ENCODE measurements at regions not wholly inside any gene's neighbourhood (a gene's known extent, or its start where the extent isn't known, plus 50 kb on each side); places are given as distances from the start of the nearest gene placed in this dataset.

DNA sequence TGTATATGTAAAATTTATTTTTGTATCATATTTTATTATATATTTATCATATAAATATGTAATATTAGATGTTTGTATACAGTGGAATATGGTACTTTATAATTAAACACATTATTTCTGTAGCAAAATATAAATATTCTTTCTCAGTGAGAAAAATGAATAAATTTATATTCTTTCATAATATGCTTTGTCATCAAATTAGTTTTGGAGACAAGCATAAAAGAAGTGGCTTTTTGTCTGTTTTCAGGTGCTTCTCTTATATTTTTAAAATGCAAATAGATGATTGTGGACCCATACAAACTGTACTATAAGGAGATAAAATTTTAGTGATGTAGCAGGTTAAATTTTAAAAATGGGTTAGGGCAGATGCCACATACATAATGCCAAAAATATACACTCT, 222.4 kb upstream of the CNTN5 start:
- no peak for DNase-seq

DNA sequence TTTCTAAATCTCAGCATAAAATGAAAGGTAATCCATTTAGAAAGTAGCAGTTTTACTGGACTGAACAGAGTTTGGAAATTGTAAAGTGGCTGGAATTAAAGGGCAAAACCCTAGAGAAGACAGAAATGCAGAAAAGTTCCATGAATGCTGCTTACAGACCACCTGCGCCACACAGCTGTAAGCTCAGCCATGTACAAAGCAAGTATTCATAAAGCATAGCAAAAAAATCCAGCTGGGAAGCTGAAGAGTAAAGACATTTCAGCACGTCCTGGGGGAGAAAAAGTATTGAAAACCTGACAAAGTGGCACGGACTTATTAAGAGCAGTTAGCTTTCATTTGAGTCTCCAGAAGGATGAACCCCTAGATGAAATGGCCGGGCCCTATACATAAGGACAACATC, 220.1 kb upstream of the CNTN5 start:
- no peak for DNase-seq

DNA sequence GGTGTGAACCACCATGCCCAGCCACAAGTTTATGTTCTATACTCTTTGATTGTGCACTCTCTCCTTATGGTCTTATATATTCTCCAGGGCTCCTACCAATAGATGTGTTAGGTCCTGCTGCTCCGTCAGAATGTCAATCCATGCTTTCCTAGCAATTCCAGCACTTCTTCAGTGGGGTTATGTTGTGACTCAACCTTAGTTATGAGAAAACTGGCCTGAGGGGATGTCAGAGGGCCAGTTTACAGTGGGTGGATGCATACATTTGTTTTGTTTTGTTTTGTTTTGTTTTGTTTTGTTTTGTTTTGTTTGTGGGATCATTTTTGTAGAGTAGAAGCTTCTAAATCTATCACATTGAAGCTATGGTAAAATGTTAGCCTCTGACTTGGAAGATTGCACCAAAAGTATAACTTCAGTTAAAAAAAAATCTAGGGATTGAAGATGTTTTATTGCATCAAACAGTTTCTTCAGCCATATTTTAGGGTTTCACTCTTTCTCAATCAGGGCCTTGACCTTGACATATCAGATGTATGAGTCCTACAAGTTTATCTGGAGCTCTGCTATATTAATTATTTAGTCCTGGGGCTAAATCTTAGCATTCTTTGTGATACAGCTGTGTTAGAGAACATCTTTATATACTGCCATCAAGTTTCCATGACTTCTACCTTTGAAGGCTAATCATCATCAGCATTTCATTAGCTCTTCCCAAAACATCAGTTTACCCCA, 191.6 kb upstream of the CNTN5 start:
- no peak for DNase-seq

DNA sequence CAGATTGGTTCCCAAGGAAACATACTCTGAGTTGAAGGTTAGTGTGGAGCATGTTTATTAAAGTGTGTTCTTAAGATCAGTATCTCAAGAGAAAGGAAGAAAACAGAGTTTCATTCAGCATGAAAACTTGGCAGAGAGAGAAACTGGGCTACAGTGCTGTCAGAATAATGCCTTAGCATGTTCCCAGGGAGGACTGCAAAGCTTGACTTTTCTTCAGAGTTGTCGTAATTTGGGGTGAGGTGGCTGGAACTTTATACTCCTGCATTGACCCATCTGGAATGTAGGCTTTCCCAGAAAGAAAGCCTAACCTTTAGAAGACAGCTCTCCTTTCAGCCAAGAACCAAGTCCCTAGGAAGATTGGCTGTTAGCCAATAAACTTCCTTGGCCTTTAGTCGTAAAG, 190.8 kb upstream of the CNTN5 start:
- no peak for DNase-seq

DNA sequence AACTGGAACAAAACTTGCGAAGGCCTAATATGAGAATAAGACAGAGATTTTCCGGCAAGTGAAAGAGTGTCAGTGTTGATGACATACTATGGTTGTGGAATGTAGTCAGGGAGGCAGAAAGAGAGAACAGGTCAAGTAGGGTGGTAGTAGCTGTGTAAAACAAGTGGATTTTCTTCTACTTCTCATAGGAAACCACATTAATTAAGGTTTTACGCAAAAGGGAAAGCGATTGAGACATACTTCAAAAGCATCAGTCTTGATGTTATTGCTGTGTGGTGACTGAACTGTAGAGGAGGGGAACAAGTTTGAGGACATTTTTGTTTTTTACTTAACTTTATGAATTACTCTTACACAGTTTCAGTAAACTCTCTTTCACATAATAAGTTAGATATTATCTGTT, 186.0 kb upstream of the CNTN5 start:
- DNase-seq, result no peak

DNA sequence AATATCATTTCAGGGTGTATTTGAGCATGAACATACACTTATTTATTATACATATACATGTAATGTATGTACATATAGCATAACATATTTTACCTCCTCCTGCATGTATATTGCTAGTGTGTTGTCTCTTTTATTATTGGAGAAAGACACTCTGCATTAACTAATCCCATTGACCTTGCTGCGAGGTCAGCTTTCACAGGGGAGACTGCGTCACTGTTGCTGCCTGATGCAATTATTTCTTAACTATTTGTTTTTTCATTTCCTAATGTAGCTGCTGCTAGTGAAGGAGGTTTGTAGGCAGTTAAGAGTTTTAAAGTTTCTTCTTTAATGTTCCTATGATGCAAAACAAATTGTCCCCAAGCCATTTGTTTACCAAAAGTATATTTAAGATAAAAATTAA, 185.4 kb upstream of the CNTN5 start:
- DNase-seq, result no peak

DNA sequence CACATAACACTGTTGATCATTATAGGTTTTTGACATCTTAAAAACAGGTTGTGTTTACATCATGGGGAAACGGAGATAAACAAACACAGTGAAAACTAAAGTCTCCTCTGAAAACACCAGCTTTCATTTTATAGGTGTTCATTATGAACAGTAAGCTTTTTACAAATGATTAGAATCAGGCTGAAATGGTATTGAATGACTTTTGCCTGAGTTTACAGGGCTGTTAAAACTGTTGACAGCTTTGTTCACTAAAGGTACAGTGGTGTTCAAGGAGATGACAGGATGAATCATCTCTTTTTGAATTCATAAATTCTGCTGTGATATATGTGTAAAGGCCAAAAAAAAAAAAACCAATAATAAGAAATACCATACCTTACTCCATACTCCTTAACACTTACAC, 184.6 kb upstream of the CNTN5 start:
- no peak for DNase-seq

DNA sequence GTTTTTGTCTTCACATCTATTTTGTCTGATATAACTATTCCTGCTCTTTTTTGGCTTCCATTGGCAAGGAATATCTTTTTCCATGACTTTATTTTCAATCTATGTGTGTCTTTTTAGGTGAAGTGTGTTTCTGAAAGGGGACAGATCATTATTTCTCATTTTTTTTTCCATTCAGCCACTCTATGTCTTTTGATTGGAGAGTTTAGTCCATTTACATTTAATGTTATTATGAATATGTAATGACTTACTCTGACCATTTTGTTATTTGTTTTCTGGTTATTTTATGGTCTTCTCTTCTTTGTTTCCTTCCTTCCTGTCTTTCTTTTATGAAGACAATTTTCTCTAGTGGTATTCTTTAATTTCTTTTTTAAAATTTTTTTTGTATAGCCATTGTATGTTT, 178.6 kb upstream of the CNTN5 start:
- no peak for DNase-seq

DNA sequence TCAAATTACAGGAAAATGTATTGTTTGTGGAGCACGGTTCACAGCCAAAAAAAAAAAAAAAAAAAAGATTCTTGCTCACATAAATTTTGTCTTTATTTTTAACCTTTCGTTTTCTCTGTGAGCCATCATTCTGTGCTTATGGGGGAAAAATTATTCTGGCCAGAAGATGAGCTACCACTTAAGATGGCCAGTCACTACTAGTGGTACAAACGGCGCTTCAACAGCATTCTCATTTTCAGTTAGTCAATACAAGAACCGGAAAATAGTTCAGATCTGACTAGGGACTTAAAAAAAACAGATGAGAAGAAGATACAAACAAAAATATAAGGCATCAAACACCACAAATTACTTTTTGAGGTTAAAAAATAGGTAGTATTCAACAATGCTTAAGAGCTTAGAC, 158.6 kb upstream of the CNTN5 start:
- no peak for DNase-seq

DNA sequence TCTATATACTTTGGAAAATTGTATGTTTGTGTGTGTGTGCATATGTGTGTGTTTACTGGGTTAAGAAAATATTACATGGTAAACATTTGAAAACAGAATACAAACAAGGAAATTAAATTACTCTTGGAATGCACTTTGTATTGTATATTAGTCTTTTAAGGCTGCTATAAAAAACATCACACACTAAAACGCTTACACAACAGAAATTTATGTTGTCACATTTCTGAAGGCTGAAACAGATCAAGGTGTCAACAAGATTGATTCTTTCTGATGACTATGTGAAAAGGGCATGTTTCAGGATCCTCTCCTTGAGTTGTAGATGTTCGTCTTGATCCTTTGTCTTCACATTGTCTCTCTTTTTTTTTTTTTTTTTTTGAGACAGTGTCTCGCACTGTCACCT, 149.1 kb upstream of the CNTN5 start:
- no peak for DNase-seq

DNA sequence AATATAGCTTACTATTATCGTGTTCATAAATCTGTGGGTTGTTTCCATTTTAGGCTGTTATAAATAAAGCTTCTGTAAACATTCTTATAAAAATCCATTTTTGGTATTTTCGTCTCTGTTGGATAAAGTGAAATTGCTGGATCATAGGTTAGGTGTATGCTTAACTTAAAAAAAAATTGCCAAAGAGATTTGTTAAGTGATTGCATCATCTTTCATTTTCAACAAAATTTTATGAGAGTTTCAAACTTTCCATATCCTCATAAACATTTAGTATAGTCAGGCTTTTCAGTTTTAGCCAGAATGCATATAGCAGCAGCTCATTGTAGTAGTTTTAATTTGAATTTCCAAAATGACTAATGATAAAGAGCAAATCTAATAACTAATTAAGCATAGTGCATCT, 146.7 kb upstream of the CNTN5 start:
- DNase-seq, result no peak

DNA sequence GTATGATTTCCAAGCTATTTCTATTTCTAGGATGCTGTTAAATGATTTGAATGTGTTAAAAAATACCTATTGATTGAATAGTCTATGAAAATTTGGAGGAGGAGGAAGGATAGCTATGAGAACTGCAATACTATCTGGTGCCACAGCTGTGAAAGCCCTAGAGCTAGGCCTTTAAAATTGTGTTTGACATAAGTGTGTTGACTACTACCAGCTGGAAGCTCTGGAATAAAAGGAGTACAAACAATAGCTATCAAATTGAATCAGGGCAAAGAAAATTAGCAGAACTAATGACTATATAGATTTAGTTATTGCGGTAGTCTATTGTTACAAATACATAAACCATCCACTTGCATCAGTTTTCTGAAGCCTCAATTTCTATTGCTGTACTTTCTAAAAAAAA, 124.8 kb upstream of the CNTN5 start:
- DNase-seq, result no peak

DNA sequence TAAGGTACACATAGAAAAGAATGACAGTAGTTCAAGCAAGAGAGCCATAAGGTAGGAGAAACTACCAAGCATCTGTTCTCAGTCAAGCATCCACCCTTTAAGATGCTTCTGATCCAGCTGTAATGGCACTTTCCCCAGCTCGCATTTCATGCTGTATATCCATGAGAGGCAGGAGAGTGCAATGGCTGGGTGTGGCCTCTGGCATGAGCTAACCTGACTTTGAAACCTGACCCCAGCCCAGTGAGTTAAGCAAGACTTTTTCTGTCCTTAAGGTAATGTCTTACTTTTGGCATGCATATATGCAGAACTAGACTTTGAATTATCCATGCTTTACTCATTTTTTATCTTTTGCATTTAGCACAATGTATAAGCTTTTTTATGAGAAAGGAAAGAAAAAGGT, 79.8 kb upstream of the CNTN5 start:
- DNase-seq, result no peak

DNA sequence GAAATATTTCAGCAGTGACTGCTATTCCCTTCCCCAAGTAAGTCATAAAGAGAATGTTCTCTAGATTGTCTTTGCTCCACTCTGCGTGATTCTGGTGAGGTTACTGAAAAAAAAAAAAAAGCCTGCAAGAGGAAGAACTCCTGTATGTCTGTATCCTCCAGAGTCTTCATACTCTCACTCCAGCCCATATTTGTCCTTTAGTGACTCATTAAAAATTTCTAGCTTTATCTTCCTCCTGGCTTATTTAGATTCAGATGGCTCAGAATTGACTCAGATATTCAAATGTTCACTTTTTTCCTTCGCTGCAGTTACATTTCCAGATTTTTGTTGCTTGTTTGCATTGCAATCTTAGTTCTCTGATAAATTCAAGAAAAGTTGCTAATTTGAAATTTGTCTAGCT, 76.3 kb upstream of the CNTN5 start:
- no peak for DNase-seq

DNA sequence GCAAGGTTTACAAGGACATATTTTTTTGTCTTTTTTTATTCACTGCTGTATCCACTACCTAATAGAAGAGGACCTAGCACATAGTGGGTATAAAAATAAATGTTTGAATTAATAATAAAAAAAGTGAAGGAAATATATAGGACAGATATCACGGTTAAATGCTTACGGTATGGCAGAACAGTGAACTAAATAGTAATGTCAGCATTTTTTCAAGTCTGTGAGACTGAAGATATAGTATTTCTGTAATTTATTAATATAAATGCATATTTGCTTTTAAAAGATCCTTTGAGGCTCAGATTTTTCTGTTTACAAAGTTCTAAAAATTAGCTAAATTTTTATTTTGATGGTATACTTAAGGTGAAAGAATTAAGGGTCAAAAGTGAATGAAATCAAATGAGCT, 68.6 kb upstream of the CNTN5 start:
- DNase-seq, result no peak

DNA sequence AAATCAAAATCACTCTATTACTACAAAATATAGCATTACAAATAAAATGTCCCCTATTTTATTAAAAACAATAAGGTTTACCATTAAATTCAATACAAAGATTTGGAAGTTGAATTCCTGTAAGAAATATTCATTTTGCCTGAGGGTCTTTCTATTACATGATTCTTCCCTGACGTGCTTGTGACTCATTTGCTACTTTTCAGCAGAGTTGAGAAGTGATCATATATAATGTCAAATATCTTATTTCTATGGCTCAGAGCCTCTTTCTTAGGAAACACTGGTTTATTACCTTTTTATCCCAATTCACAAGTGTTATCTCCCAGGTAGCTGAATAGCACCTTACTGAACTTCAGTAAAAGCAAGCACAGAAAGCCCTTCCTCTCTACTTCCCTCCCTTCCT, 65.2 kb upstream of the CNTN5 start:
- DNase-seq, result no peak

DNA sequence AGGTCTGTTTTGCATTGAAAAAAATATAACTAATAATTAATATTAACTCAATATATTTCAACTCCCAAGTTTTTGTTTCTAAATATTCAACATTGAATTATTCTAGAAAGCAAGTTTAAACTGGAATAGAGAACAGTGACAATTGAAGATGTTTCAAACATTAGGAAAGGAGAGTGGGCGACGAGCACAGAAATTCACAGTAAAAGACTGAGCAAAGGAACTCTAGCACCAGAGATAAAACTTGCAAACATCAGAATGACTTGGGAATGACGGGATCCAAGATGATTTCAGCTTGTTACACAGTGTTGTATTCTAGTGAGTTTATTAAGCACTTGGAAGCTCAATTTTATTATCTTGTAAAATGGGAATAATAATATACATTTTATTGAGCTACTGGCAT, 56.6 kb upstream of the CNTN5 start:
- no peak for DNase-seq

DNA sequence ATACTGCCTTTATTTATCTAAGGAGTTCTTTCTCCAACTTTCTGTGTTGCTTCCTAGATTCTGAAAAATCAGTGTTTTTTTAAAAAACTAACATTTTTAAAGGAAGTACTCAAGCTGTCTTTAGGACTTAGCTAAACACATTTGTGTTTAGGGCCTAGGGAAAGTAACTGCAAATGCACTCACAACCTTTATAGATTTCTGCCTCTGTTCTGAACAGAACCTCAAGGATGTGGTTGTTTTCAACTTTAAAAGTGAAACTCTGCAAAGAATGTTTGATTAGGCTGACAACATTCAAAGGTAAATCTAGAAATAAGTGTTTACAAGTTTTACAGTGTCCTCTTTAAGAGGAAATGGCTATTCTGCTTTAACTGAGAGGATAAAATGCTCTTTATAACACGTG, 55.4 kb upstream of the CNTN5 start:
- no peak for DNase-seq

DNA sequence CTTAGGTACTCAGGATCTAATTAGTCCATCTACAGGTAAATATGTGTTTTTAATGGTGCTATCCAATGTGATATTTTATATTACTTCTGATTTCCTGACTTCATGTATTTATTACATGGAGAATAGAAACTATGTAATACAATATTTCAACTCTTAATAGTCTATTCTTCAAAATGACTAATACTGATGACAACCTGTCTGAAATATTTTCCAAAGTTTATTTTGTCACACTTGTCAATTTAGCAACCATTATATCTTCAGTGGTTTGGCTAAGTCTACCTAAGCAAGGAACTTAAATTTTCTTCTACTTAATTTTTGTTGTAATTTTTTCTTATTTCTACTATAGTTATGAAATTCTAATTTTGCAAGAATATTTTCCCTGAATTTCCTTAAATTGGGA, 55.0 kb upstream of the CNTN5 start:
- no peak for DNase-seq

DNA sequence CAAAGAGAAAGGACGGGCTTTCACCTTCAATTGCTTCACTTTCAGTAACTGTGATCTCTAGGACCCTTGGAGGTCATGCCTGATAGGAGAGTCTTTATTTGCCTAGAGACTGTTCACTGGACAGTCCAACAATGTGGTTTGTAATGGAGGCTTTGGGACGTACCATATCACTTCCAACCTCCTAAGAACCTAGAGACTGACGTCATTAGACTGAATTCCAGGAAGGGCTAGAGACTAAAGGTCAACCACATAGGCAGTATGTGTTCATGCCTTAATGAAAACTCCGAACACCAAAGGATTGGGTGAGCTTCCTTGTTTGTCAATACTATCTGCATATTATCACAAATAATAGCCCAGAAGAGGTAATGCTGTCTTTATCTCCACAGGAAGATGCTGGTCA, 53.7 kb upstream of the CNTN5 start:
- no peak for DNase-seq

Measured in fibroblast of skin of right quadriceps (primary cell).